Thyroid gland (tissue), 4 donors: ENCODE measurements at regions not wholly inside any gene's neighbourhood (a gene's known extent, or its start where the extent isn't known, plus 50 kb on each side); places are given as distances from the start of the nearest gene placed in this dataset.

Experiments used
- CTCF ChIP-seq, 6 experiments: fragments of 200-600 bp in 3 of 6; fragments of 450-650 bp in 3 of 6; sonication (generic) in 3 of 6; IDR thresholded peaks; one replicate each; pipeline ENCODE4 v1.5.1; 2016 to 2019; ENCODE audit warnings: antibody characterized with exemption in 6 of 6, mild to moderate bottlenecking in 2 of 6, inconsistent platforms in 1 of 6, moderate library complexity in 1 of 6
- POLR2A ChIP-seq, 2 donors: fragments of 450-650 bp; IDR thresholded peaks; one replicate each; pipeline ENCODE4 v1.6.1; 2017; ENCODE audit warnings: antibody characterized with exemption in 2 of 2, mild to moderate bottlenecking in 2 of 2, moderate library complexity in 1 of 2

GRCh38 chr1:38657207-38657840 is 202.2 kb downstream of the RRAGC start:
- TF ChIP-seq CTCF (IDR thresholded peaks at IDR 0.05) (no peak), POLR2A (IDR thresholded peaks at IDR 0.05) (no peak)
